Prostate gland (tissue), 2 donors: ENCODE measurements at regions not wholly inside any gene's neighbourhood (a gene's known extent, or its start where the extent isn't known, plus 50 kb on each side); places are given as distances from the start of the nearest gene placed in this dataset.

Experiments
- DNase-seq: peaks from one replicate; pipeline ENCODE4 v3.0.0-alpha.2; 2019; ENCODE audit warnings: low spot score
- H3K27ac ChIP-seq, 2 donors: fragments of 200-600 bp; sonication (generic); 2 replicates each; pipeline ENCODE4 v1.5.1; 2017 to 2019
- H3K27me3 ChIP-seq: fragments of 200-600 bp; sonication (generic); replicated peaks from 2 replicates; pipeline ENCODE4 v1.5.1; 2019; ENCODE audit not compliant: insufficient read depth
- H3K36me3 ChIP-seq, 2 donors: fragments of 200-600 bp; sonication (generic); 1 replicate in 1 of 2; 2 replicates in 1 of 2; pipeline versions ENCODE4 v1.5.1 to v1.8.1; 2017 to 2019
- H3K4me1 ChIP-seq: fragments of 200-600 bp; sonication (generic); replicated peaks from 2 replicates; pipeline ENCODE4 v1.5.1; 2019
- H3K4me3 ChIP-seq, 2 donors: fragments of 200-600 bp; sonication (generic); 2 replicates each; pipeline ENCODE4 v1.5.1; 2017 to 2019
- H3K9me3 ChIP-seq: fragments of 200-600 bp; sonication (generic); 2 replicates; pipeline ENCODE4 v1.5.1; 2017
- CTCF ChIP-seq, 4 experiments: fragments of 200-600 bp in 2 of 4; fragments of 450-650 bp in 2 of 4; sonication (generic) in 2 of 4; IDR thresholded peaks; 1 replicate in 3 of 4; 2 replicates in 1 of 4; pipeline ENCODE4 v1.5.1; 2016 to 2019; ENCODE audit warnings: antibody characterized with exemption in 4 of 4, mild to moderate bottlenecking in 2 of 4, moderate library complexity in 2 of 4
- POLR2A ChIP-seq: fragments of 450-650 bp; IDR thresholded peaks from one replicate; pipeline ENCODE4 v1.6.1; 2016; ENCODE audit warnings: antibody characterized with exemption, mild to moderate bottlenecking
- POLR2AphosphoS5 ChIP-seq: sonication (generic); formaldehyde crosslinking; IDR thresholded peaks from one replicate; pipeline ENCODE4 v1.6.1; 2017; ENCODE audit warnings: antibody characterized with exemption
- WGBS: methylation state at CpG from one replicate; pipeline ENCODE4 v1.1.5; 2018; 5-methylcytosine and 5-hydroxymethylcytosine counted together
- intact Hi-C: fragments of 100-400 bp; cut with DNase I; formaldehyde crosslinking; loops from one replicate; pipeline ENCODE4 v1.14.2; 2022

DNA sequence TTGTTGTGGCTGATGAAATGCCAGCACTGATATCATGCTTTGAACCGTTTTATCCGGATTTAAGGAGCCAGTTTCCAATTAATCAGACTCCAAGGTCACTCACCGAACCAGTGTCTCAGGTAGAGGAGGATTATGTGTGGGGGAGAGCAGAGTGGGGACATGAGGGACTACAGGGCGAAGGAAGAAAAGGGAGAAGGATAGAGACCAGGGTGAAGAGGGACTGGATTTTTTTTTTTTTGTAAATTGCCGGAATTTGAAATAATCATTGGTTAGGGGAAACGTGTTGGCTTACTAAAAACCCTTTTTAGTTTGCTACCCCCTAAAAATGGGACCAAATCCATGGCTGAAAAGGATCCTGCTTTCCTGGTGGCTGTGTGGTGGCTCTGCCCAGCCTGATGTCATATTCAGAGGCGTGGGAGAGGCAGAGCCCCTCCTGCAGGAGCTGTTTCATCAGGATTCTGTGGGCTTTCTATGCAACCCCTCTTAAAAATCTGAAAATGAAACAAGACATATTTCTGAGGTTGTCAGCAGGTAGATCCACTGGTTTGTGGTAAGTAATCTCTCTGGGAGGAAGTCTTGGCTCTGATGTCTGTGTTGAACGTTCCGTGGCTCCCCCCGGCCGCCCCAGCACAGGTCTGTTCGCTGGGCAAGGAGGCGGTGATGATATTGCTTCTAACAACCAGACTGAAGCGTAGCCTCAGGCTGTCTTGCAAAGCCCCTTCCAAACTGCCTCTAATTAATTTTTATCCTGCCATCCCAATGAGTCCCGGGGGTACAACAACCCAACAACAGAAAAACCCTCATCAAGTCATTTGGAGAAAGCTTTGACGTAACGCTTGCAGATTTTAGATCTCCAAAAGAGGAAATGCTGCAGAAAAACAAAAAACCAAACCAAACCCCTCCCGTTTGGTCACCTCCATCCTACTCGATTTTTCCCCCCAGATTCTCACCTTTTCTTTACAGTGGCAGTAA is 143.0 kb upstream of the ZFHX3 start:
- DNase-seq = no peak
- Histone ChIP-seq H3K27me3 (no peaks in the 10 kb centered on the region), H3K27ac (no peak overlapping the region), H3K4me3 (no peak overlapping the region), H3K4me1 (no peaks in the 10 kb centered on the region), H3K36me3 (no peaks in the 10 kb centered on the region), H3K9me3 (no peaks in the 10 kb centered on the region)
- intact Hi-C loops = loop anchor here (10.0 kb wide), 2 partner anchors 506 to 686 kb away; no protein-coding TSS in a partner anchor
- WGBS = 82% methylated on average over 19 of the region's 19 CpGs
- TF ChIP-seq POLR2A = no peak
- TF ChIP-seq CTCF (IDR thresholded peaks at IDR 0.05) = no peak
- no peak for TF ChIP-seq POLR2AphosphoS5

GRCh38 chr16:73190256-73190655 is 142.3 kb upstream of the ZFHX3 start:
- no peak overlapping the region for H3K4me3 ChIP-seq
- H3K27me3 ChIP-seq = no peaks in the 10 kb centered on the region
- DNase-seq = no peak
- intact Hi-C loops = loop anchor here (10.0 kb wide), 2 partner anchors 505 to 685 kb away; no protein-coding TSS in a partner anchor
- TF ChIP-seq CTCF (IDR thresholded peaks at IDR 0.05) = no peak
- no peak for TF ChIP-seq POLR2A
- TF ChIP-seq POLR2AphosphoS5 = no peak
- H3K27ac ChIP-seq = no peak overlapping the region
- WGBS = 95% methylated on average over 2 of the region's 2 CpGs
- no peaks in the 10 kb centered on the region for H3K4me1 ChIP-seq
- no peaks in the 10 kb centered on the region for H3K9me3 ChIP-seq
- no peaks in the 10 kb centered on the region for H3K36me3 ChIP-seq

DNA sequence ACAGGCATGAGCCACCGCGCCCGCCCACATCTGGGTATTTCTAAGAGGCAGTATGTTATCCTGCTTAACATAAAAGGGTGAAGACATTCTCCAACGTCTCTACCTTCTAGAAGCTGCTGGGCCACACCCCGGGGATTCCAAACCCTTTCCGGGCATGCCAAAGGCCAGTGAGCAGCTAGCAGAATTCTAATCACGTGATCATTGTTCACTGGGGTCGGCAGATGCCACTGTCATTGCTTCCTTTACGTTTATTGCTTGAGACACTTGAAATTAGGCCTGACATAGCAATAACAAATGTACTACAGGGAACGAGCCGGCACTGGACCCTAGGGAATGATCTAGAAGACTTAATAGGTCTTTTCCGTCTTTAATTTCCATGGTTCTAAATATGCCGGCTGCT is 141.2 kb upstream of the ZFHX3 start:
- no peak overlapping the region for H3K27ac ChIP-seq
- H3K9me3 ChIP-seq = no peaks in the 10 kb centered on the region
- no peaks in the 10 kb centered on the region for H3K4me1 ChIP-seq
- 78% methylated on average over 13 of the region's 13 CpGs for WGBS
- TF ChIP-seq CTCF (IDR thresholded peaks at IDR 0.05) (no peak), POLR2A (no peak), POLR2AphosphoS5 (no peak)
- intact Hi-C loops = no loop called here
- no peak for DNase-seq
- H3K36me3 ChIP-seq = no peaks in the 10 kb centered on the region
- no peak overlapping the region for H3K4me3 ChIP-seq
- no peaks in the 10 kb centered on the region for H3K27me3 ChIP-seq

- H3K36me3 ChIP-seq = no peaks in the 10 kb centered on the region
- 70% methylated on average over 4 of the region's 4 CpGs for WGBS
- H3K4me3 ChIP-seq = no peak overlapping the region
- H3K9me3 ChIP-seq = no peaks in the 10 kb centered on the region
- TF ChIP-seq POLR2AphosphoS5 = no peak
- no peak for TF ChIP-seq CTCF (IDR thresholded peaks at IDR 0.05)
- TF ChIP-seq POLR2A = no peak
- H3K27me3 ChIP-seq = no peaks in the 10 kb centered on the region
- H3K4me1 ChIP-seq = no peaks in the 10 kb centered on the region
- H3K27ac ChIP-seq = no peak overlapping the region
- intact Hi-C loops = no loop called here
- no peak for DNase-seq
Observed at GRCh38 chr16:73186752-73187601, 139.0 kb upstream of the ZFHX3 start.
